H1 (cell line): ENCODE measurements at regions not wholly inside any gene's neighbourhood (a gene's known extent, or its start where the extent isn't known, plus 50 kb on each side); places are given as distances from the start of the nearest gene placed in this dataset.

Experiments used
- CBX5 ChIP-seq: fragments of 300-800, 300-1000 bp; sonication (generic); IDR thresholded peaks from 2 replicates; pipeline ENCODE4 v1.7.1; 2016; ENCODE audit warnings: antibody characterized with exemption, low read length, low read depth
- CREB1 ChIP-seq: IDR thresholded peaks from 2 replicates; pipeline ENCODE4 v1.6.1; 2012; ENCODE audit warnings: inconsistent platforms
- CTCF ChIP-seq, 3 experiments: IDR thresholded peaks; 1 replicate in 2 of 3; 2 replicates in 1 of 3; pipeline versions ENCODE4 v1.5.1 to v1.6.1; 2011; ENCODE audit warnings: low read length in 3 of 3, mild to moderate bottlenecking in 3 of 3, inconsistent platforms in 2 of 3, low read depth in 1 of 3, moderate library complexity in 1 of 3; ENCODE audit not compliant: insufficient read depth in 1 of 3; ENCODE audit errors: control extremely low read depth in 1 of 3
- EP300 ChIP-seq, 2 experiments: IDR thresholded peaks; 1 replicate in 1 of 2; 2 replicates in 1 of 2; pipeline ENCODE4 v1.6.1; 2011 to 2012; ENCODE audit warnings: low read depth in 2 of 2, low read length in 2 of 2, mild to moderate bottlenecking in 2 of 2, borderline replicate concordance in 1 of 2, inconsistent platforms in 1 of 2, moderate library complexity in 1 of 2
- JUND ChIP-seq: IDR thresholded peaks from 2 replicates; pipeline ENCODE4 v1.6.1; 2011; ENCODE audit warnings: mild to moderate bottlenecking, improper control_type of control experiment, low read length
- MAX ChIP-seq: IDR thresholded peaks from 2 replicates; pipeline ENCODE4 v1.6.1; 2012; ENCODE audit warnings: inconsistent platforms
- POLR2A ChIP-seq, 2 experiments: IDR thresholded peaks; 1 replicate in 1 of 2; 2 replicates in 1 of 2; pipeline ENCODE4 v1.6.1; 2011; ENCODE audit warnings: low read depth in 2 of 2, low read length in 2 of 2, mild to moderate bottlenecking in 2 of 2; ENCODE audit errors: control extremely low read depth in 1 of 2

GRCh38 chrX:25096522-25097045, 80.8 kb upstream of the ARX start:
- TF ChIP-seq POLR2A (IDR thresholded peaks at IDR 0.05; ENCODE audit: control extremely low read depth in 1 of 2, low read depth in 2 of 2, low read length in 2 of 2) (no peak), CREB1 (no peak), CBX5 (no peak), JUND (no peak), CTCF (IDR thresholded peaks at IDR 0.05; ENCODE audit: control extremely low read depth in 1 of 3, insufficient read depth in 1 of 3, low read depth in 1 of 3, low read length in 3 of 3) (no peak), EP300 (IDR thresholded peaks at IDR 0.05; ENCODE audit: borderline replicate concordance in 1 of 2, low read depth in 2 of 2, low read length in 2 of 2) (no peak), MAX (no peak)
